ENCODE measurements at regions not wholly inside any gene's neighbourhood (a gene's known extent, or its start where the extent isn't known, plus 50 kb on each side); places are given as distances from the start of the nearest gene placed in this dataset.
"Not testable (repeated sequence)": the region's sequence is repeated elsewhere in the genome, so short reads cannot be mapped to it uniquely, and the experiment has no call there.

DNA sequence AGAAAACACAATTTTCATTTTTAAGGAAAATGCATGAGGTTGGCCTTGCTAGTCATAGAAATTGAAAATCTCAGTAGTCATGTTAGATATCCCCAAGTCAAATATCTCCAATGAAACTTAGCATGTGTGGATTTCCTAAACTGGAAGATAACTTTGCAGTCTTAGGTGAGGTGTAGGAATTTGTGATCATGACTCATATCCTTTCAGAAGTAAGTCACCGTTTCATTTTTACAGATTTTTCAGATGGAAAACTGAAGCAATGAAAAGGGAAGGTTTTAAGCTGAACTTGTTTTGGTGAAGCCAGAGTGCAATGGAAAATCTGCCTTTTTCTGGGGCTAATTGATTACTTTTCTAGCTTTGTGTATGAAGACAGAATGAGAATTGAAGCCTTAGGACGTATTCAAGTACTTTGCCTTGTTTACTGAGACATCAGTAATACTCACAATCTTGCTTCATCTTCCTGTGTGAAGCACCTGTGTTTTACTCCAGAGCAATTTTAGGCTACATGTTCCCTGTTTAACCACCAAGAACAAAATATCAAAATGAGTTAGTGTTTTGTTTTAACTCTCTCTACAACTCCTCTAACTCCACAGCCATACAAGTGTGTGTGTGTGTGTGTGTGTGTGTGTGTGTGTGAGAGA is 1662.8 kb upstream of the ADGRL3 start:
- 27% methylated on average over 2 of the region's 2 CpGs for WGBS, 2 donors
- Histone ChIP-seq H3K9me3 (no peaks in the 10 kb centered on the region), H3K4me3 (no peak overlapping the region), H3K36me3 (no peaks in the 10 kb centered on the region), H3K27me3 (no peaks in the 10 kb centered on the region), H3K27ac (no peak overlapping the region), H3K4me1 (no peaks in the 10 kb centered on the region)
- intact Hi-C loops (cut with DNase I): no loop called here
- TF ChIP-seq POLR2A (IDR thresholded peaks at IDR 0.05): no peak
- TF ChIP-seq, protein P1, sequence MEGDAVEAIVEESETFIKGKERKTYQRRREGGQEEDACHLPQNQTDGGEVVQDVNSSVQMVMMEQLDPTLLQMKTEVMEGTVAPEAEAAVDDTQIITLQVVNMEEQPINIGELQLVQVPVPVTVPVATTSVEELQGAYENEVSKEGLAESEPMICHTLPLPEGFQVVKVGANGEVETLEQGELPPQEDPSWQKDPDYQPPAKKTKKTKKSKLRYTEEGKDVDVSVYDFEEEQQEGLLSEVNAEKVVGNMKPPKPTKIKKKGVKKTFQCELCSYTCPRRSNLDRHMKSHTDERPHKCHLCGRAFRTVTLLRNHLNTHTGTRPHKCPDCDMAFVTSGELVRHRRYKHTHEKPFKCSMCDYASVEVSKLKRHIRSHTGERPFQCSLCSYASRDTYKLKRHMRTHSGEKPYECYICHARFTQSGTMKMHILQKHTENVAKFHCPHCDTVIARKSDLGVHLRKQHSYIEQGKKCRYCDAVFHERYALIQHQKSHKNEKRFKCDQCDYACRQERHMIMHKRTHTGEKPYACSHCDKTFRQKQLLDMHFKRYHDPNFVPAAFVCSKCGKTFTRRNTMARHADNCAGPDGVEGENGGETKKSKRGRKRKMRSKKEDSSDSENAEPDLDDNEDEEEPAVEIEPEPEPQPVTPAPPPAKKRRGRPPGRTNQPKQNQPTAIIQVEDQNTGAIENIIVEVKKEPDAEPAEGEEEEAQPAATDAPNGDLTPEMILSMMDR (IDR thresholded peaks at IDR 0.05): no peak
- no peak for DNase-seq

DNA sequence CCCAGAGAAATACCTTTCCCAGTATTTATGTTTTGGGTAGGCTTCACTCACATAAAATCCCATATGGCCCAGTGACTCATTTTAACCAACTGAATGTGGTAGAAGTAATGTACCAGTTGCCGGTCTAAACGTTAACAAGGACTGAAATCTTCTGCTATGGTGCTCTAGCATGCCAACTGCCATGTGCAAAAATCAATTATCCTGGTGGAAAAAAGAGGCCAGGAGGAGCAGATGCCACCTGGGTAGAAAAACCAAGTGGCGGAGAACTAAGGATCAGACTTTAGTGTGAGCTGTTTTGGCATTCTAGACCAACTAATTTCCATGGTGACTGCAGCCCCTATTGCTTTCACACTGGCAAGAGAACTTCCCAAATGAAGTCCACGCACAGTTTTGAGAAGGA is 1660.7 kb upstream of the ADGRL3 start:
- WGBS, 2 donors: 88 to 92% methylated on average over 4 of the region's 4 CpGs
- intact Hi-C loops (cut with DNase I): no loop called here
- no peaks in the 10 kb centered on the region for H3K9me3 ChIP-seq
- H3K27ac ChIP-seq: no peak overlapping the region
- H3K4me3 ChIP-seq: no peak overlapping the region
- no peaks in the 10 kb centered on the region for H3K27me3 ChIP-seq
- DNase-seq: no peak
- no peaks in the 10 kb centered on the region for H3K4me1 ChIP-seq
- TF ChIP-seq, protein P1 (IDR thresholded peaks at IDR 0.05): no peak
- TF ChIP-seq POLR2A (IDR thresholded peaks at IDR 0.05): no peak
- H3K36me3 ChIP-seq: no peaks in the 10 kb centered on the region

DNA sequence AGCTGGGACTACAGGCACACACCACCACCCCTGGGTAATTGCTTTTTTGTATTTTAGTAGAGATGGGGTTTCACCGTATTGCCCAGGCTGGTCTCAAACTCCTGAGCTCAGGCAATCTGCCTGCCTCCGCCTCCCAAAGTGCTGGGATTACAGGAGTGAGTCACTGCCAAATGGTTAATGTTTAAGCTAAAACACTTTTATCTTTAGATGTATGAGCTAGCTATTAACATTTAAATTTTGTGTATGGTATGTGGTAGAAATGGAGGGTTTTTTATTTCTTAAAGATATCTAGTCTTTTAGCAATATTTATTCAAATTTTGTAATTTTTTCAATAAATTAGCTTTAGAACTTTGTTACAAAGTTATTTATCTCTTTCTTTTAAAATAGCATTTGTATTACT is 1659.8 kb upstream of the ADGRL3 start:
- no peak for DNase-seq
- Histone ChIP-seq H3K4me1 (no peaks in the 10 kb centered on the region), H3K4me3 (no peak overlapping the region), H3K36me3 (no peaks in the 10 kb centered on the region), H3K9me3 (no peaks in the 10 kb centered on the region), H3K27me3 (no peaks in the 10 kb centered on the region), H3K27ac (no peak overlapping the region)
- TF ChIP-seq POLR2A (IDR thresholded peaks at IDR 0.05): no peak
- TF ChIP-seq, protein P1 (IDR thresholded peaks at IDR 0.05): no peak
- intact Hi-C loops (cut with DNase I): no loop called here
- WGBS, 2 donors: 62 to 75% methylated on average over 2 of the region's 2 CpGs

DNA sequence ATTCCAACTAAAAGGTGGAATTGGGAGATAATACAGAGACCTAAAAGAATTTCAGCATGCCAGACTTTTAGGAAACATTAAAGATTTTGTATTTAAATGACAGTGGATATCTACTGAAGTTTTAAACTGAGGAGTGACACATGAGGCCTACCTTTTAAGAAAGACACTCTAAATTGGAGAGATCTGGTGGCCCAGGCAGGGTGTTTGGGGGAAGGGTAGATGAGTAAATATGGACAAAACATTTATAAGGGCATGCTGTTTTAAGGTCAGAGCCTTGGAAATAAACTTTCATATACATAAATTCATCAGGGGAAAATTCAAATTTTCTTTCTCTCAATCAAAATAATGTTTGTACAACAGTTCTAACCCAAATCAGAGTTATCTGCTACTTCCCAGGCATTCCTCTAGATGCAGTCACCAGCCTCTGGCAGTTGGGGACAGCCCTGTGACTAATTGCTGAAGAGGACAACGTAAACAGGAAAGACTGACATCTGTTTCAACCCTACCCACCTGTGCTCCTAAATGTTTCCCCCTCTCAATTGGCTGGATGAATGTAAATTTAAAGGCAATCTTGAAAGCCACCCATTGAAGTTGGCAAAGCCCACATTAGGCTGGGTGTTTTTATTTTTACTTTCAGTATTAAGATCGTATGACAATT is 1646.9 kb upstream of the ADGRL3 start:
- Histone ChIP-seq H3K27me3 (no peaks in the 10 kb centered on the region), H3K27ac (no peak overlapping the region), H3K4me3 (peak overlapping the region in 1 of 4 donors; percentile 42), H3K4me1 (no peaks in the 10 kb centered on the region), H3K9me3 (no peaks in the 10 kb centered on the region), H3K36me3 (no peaks in the 10 kb centered on the region)
- intact Hi-C loops (cut with DNase I): no loop called here
- WGBS, 2 donors: 30 to 48% methylated on average over 2 of the region's 2 CpGs
- no peak for DNase-seq
- no peak for TF ChIP-seq POLR2A (IDR thresholded peaks at IDR 0.05)
- TF ChIP-seq, protein P1 (IDR thresholded peaks at IDR 0.05): no peak

DNA sequence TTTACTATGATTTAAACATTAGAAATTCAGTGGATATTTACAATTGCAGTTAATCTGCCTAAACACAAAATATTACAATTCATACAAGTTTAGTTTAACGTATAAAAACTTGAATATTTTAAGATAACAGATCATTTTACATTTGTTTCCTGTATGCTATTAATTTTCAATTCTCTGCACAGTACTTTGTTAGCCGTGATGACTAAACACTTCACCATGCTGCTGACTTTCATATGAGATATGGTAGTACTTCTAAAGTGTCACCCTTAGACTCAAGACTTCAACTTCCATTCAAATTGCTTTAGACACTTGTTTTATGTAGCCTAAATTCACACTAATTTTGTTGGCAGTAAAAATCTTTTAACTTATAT is 1646.4 kb upstream of the ADGRL3 start:
- TF ChIP-seq POLR2A (IDR thresholded peaks at IDR 0.05): no peak
- TF ChIP-seq, protein P1 (IDR thresholded peaks at IDR 0.05): no peak
- DNase-seq: no peak
- intact Hi-C loops (cut with DNase I): no loop called here
- WGBS, 2 donors: 34 to 44% methylated on average over 2 of the region's 2 CpGs
- Histone ChIP-seq H3K4me3 (peak overlapping the region in 1 of 4 donors; percentile 42), H3K36me3 (no peaks in the 10 kb centered on the region), H3K9me3 (no peaks in the 10 kb centered on the region), H3K4me1 (no peaks in the 10 kb centered on the region), H3K27ac (no peak overlapping the region), H3K27me3 (no peaks in the 10 kb centered on the region)

DNA sequence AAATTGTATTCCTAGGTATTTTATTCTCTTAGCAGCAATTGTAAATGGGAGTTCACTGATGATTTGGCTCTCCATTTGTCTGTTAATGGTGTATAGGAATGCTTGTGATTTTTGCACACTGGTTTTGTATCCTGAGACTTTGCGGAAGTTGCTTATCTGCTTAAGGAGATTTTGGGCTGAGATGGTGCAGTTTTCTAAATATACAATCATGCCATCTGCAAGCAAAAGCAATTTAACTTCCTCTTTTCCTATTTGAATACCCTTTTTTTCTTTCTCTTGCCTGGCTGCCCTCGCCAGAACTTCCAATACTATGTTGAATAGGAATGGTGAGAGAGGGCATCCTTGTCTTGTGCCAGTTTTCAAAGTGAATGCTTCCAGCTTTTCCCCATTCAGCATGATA is 1643.9 kb upstream of the ADGRL3 start:
- H3K36me3 ChIP-seq; H3K27ac ChIP-seq; H3K27me3 ChIP-seq; DNase-seq; H3K9me3 ChIP-seq; H3K4me3 ChIP-seq; H3K4me1 ChIP-seq; intact Hi-C loops (cut with DNase I): not testable (repeated sequence)
- 46 to 61% methylated on average over 2 of the region's 2 CpGs for WGBS, 2 donors

DNA sequence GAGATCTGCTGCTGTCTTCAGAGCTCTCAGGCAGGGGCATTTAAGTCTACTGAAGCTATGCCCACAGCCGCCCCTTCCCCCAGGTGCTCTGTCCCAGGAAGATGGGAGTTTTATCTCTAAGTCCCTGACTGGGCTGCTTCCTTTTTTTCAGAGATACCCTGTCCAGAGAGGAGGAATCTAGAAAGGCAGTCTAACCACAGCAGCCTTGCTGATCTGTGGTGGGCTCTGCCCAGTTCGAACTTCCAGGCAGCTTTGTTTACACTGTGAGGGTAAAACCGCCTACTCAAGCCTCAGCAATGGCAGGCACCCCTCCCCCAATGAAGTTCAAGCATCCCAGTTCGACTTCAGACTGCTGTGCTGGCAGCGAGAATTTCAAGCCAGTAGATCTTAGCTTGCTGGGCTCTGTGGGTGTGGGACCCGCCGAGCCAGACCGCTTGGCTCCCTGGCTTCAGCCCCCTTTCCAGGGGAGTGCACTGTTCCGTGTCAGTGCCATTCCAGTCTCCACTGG is 1639.9 kb upstream of the ADGRL3 start:
- H3K36me3 ChIP-seq; H3K27me3 ChIP-seq; H3K27ac ChIP-seq; H3K4me3 ChIP-seq; intact Hi-C loops (cut with DNase I); H3K9me3 ChIP-seq; H3K4me1 ChIP-seq; DNase-seq: not testable (repeated sequence)
- WGBS, 2 donors: 40 to 46% methylated on average over 1 to 5 of the region's 9 CpGs
